Right lobe of liver (tissue), 6 donors: ENCODE measurements at regions not wholly inside any gene's neighbourhood (a gene's known extent, or its start where the extent isn't known, plus 50 kb on each side); places are given as distances from the start of the nearest gene placed in this dataset.
A peak's percentile ranks its signal among the peaks of the same experiment; 100 is the strongest.

ENCODE experiments used
- ATAC-seq, 4 donors: fragments of 200-7000 bp; cut with Tn5 transposase; one replicate each; pipeline ENCODE4 v1.9.1; 2020; ENCODE audit warnings: mild to moderate bottlenecking in 4 of 4, moderate library complexity in 4 of 4
- DNase-seq, 3 donors: peaks; one replicate each; pipeline ENCODE4 v3.0.0-alpha.2; 2020
- H3K27ac ChIP-seq, 3 donors: fragments of 200-600 bp; one replicate each; pipeline ENCODE4 v1.8.0; 2022
- H3K27me3 ChIP-seq, 2 donors: fragments of 200-600 bp; one replicate each; pipeline ENCODE4 v1.8.0; 2022
- H3K36me3 ChIP-seq, 4 donors: fragments of 200-600 bp; sonication (generic) in 1 of 4; one replicate each; pipeline versions ENCODE4 v1.5.1 to v1.8.0; 2017 to 2022; ENCODE audit warnings: control low read depth in 1 of 4
- H3K4me1 ChIP-seq, 4 donors: fragments of 200-600 bp; sonication (generic) in 1 of 4; one replicate each; pipeline versions ENCODE4 v1.5.1 to v1.8.0; 2017 to 2022; ENCODE audit warnings: control low read depth in 1 of 4
- H3K4me3 ChIP-seq, 3 donors: fragments of 200-600 bp; one replicate each; pipeline ENCODE4 v1.8.0; 2022
- H3K9me3 ChIP-seq, 4 donors: fragments of 200-600 bp; sonication (generic) in 1 of 4; one replicate each; pipeline versions ENCODE4 v1.5.1 to v1.8.0; 2017 to 2022; ENCODE audit warnings: control low read depth in 1 of 4
- POLR2A ChIP-seq: fragments of 450-650 bp; IDR thresholded peaks from one replicate; pipeline ENCODE4 v1.6.1; 2017; ENCODE audit warnings: antibody characterized with exemption, mild to moderate bottlenecking
- WGBS: methylation state at CpG from one replicate; pipeline ENCODE4 v1.1.6; 2018; ENCODE audit warnings: low coverage, low lambda C conversion rate; ENCODE audit not compliant: insufficient coverage; ENCODE audit errors: missing lambda C conversion rate; 5-methylcytosine and 5-hydroxymethylcytosine counted together
- intact Hi-C, 2 donors: fragments of 100-400 bp; cut with DNase I; formaldehyde crosslinking; loops; one replicate each; pipeline versions ENCODE4 v1.11.2 to v1.14.1; 2022
- TF ChIP-seq, protein P1 (sequence below), 4 donors: fragments of 200-600 bp in 3 of 4; fragments of 450-650 bp in 1 of 4; IDR thresholded peaks; one replicate each; pipeline versions ENCODE4 v1.5.1 to v1.8.0; 2016 to 2022; ENCODE audit warnings: antibody characterized with exemption in 4 of 4, mild to moderate bottlenecking in 2 of 4
- donor health status: DM: no; HTN: yes; CAD: no.
- donor health status: DM: no; HTN: no; CAD: no.
- donor health status: DM: no; HTN: no; CAD: no.
- donor health status: DM: no; HTN: yes; CAD: no.
- donor health status: DM: no; HTN: yes; CAD: no.

DNA sequence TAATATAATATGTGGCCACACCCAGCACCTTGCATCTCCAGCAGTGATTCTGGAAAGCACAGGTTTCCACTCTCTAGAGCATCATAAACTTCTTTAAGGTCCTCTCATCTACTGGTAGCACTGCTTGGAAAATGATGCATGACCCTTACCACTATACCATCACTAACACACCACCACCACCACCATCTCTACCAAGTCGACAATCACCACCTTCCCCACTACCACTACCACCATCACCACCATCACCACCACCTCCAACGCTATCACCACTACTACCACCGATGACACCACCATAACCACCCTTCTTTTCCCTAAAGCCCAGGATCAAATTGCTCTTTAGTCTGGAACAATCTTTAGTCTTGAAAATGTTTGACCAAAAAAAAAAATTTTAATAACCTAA, 390.4 kb downstream of the SUCLA2 start:
- Histone ChIP-seq H3K27me3 (no peaks in the 10 kb centered on the region), H3K36me3 (no peaks in the 10 kb centered on the region), H3K9me3 (peaks cover 0 to 3% (median 0%) of the 10 kb centered on the region in 4 donors), H3K4me3 (no peak overlapping the region), H3K27ac (no peak overlapping the region), H3K4me1 (no peaks in the 10 kb centered on the region)
- WGBS = 80% methylated on average over 3 of the region's 3 CpGs
- TF ChIP-seq POLR2A = no peak
- TF ChIP-seq, protein P1, sequence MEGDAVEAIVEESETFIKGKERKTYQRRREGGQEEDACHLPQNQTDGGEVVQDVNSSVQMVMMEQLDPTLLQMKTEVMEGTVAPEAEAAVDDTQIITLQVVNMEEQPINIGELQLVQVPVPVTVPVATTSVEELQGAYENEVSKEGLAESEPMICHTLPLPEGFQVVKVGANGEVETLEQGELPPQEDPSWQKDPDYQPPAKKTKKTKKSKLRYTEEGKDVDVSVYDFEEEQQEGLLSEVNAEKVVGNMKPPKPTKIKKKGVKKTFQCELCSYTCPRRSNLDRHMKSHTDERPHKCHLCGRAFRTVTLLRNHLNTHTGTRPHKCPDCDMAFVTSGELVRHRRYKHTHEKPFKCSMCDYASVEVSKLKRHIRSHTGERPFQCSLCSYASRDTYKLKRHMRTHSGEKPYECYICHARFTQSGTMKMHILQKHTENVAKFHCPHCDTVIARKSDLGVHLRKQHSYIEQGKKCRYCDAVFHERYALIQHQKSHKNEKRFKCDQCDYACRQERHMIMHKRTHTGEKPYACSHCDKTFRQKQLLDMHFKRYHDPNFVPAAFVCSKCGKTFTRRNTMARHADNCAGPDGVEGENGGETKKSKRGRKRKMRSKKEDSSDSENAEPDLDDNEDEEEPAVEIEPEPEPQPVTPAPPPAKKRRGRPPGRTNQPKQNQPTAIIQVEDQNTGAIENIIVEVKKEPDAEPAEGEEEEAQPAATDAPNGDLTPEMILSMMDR (IDR thresholded peaks at IDR 0.05) = no peak
- intact Hi-C loops = no loop called here
- ATAC-seq (no peak), DNase-seq (no peak)

DNA sequence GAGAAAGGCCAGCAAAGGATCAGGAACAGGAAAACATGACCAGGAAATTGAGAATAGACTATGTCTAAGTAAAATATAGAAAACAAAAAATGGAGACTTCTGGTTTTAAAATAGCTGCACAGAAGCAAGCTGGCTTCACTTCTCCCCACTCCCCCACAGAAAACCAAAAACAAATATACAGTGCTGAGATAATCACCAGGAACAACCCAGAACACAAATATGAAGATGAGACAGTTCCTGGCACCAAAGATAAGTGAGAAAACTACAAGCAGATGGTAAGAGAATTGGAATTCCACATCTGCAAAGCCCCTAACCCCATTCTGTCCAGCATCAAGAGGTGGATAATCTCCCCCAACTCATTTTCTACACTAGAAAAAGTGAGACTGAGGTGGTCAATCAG, 397.7 kb downstream of the SUCLA2 start:
- Histone ChIP-seq H3K4me3 (no peak overlapping the region), H3K36me3 (no peaks in the 10 kb centered on the region), H3K4me1 (peaks cover 0 to 4% (median 0%) of the 10 kb centered on the region in 4 donors), H3K27ac (no peak overlapping the region), H3K27me3 (no peaks in the 10 kb centered on the region), H3K9me3 (peaks cover 0 to 7% (median 0%) of the 10 kb centered on the region in 4 donors)
- no peak for ATAC-seq
- no peak for DNase-seq
- intact Hi-C loops = no loop called here
- TF ChIP-seq, protein P1 (IDR thresholded peaks at IDR 0.05) = no peak
- TF ChIP-seq POLR2A = no peak

DNA sequence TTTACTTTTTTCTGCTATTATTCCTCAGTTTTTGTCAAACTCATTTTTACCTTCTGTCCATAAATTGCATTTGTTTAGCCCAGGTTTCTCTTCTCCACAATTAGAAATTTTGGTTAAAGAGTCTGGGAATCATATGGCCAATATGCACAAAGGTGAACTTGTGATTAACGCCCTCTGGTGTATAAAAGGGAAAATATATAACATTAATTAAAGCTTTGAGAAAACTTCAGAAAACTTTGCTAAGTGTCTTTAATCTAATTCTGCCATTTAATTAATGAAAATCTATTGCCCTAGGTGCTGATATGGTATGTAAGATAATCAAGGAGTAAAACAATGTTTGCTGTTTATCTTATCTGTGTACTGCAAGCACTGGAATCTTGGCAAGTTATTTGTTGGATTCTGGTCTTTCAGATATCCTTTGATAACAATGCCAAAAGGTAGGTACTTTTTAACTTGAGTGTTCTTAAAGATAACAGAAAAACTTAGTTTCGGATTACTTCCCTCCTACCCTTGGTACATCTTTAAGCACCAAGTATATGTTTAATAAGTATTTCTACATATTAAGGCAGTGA, 402.6 kb downstream of the SUCLA2 start:
- Histone ChIP-seq H3K27ac (no peak overlapping the region), H3K9me3 (no peaks in the 10 kb centered on the region), H3K27me3 (no peaks in the 10 kb centered on the region), H3K36me3 (no peaks in the 10 kb centered on the region), H3K4me1 (peaks cover 0 to 7% (median 0%) of the 10 kb centered on the region in 4 donors), H3K4me3 (no peak overlapping the region)
- 18% methylated on average over 2 of the region's 2 CpGs for WGBS
- intact Hi-C loops = no loop called here
- ATAC-seq (peak in 3 of 4 donors; percentile 39 to 48 (median 43)), DNase-seq (no peak)
- TF ChIP-seq POLR2A = no peak
- TF ChIP-seq, protein P1 (IDR thresholded peaks at IDR 0.05) = peak; percentile 22 to 47 (median 46)

DNA sequence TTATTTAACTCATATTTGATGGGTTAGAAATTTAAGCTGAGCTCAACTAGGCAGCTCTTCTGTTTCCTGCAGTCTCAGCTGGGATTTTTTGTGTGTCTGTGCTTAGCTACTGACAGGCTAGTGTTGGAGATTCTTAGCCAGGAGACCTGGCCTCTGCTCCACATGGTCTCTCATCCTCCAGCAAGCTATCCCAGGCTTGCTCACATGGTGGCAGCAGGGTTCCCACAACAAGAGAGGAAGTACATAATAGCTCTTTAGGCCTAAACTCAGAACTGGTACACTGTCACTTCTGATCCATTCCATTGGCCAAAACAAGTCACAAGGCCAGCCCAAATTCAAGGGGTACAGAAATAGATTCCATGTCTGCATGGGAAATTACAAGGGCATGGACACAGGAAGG, 406.2 kb downstream of the SUCLA2 start:
- Histone ChIP-seq H3K27ac (no peak overlapping the region), H3K4me3 (no peak overlapping the region), H3K27me3 (no peaks in the 10 kb centered on the region), H3K9me3 (no peaks in the 10 kb centered on the region), H3K4me1 (peaks cover 0 to 7% (median 0%) of the 10 kb centered on the region in 4 donors), H3K36me3 (no peaks in the 10 kb centered on the region)
- DNase-seq (no peak), ATAC-seq (no peak)
- TF ChIP-seq, protein P1 (IDR thresholded peaks at IDR 0.05) = peak in 1 of 4 donors; percentile 9
- TF ChIP-seq POLR2A = no peak
- intact Hi-C loops = no loop called here

DNA sequence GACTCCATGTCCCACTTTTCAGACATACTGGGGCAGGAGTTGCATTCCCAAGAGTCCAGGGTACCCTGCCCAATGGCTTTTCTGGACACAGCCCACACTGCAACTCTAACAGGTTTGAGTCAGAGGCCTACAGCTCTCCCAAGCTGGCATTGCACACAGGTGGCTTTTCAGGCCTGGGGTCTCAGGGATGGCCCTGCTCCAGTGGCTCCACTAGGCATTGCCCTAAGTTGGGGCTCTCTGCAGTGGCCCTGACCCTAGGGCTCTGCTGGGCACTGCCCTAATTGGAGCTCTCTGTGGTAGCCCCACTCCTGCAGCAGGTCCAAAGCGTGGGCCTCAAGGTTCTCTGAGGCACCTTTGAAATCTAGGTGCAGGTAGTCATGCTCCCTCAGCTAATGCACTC, 408.8 kb downstream of the SUCLA2 start:
- ATAC-seq = no peak
- no peak overlapping the region for H3K27ac ChIP-seq
- TF ChIP-seq, protein P1 (IDR thresholded peaks at IDR 0.05) = no peak
- no peak for TF ChIP-seq POLR2A
- H3K4me1 ChIP-seq = no peaks in the 10 kb centered on the region
- H3K4me3 ChIP-seq = no peak overlapping the region
- DNase-seq = no peak
- no CpG with 5 or more reads among the region's 1 CpG for WGBS
- no peaks in the 10 kb centered on the region for H3K36me3 ChIP-seq
- no peaks in the 10 kb centered on the region for H3K9me3 ChIP-seq
- intact Hi-C loops = no loop called here
- no peaks in the 10 kb centered on the region for H3K27me3 ChIP-seq
